ENCODE measurements at regions not wholly inside any gene's neighbourhood (a gene's known extent, or its start where the extent isn't known, plus 50 kb on each side); places are given as distances from the start of the nearest gene placed in this dataset.

GRCh38 chr3:40713795-40714194, 189.0 kb downstream of the ZNF621 start:
- TF ChIP-seq CTCF (conservative IDR thresholded peaks at IDR 0.05 in 1 of 2, IDR thresholded peaks at IDR 0.05 in 1 of 2; ENCODE audit: extremely low read depth in 1 of 2, insufficient read depth in 1 of 2, low read depth in 1 of 2, low read length in 2 of 2) (no peak), EZH2 (IDR thresholded peaks at IDR 0.05; ENCODE audit: borderline replicate concordance, low read length) (no peak)
